Ovary (tissue), 7 donors: ENCODE measurements at regions not wholly inside any gene's neighbourhood (a gene's known extent, or its start where the extent isn't known, plus 50 kb on each side); places are given as distances from the start of the nearest gene placed in this dataset.

ENCODE experiments used
- DNase-seq, 5 donors: peaks; one replicate each; pipeline ENCODE4 v3.0.0-alpha.2; 2019 to 2020
- H3K27ac ChIP-seq, 2 donors: fragments of 200-600 bp; one replicate each; pipeline versions ENCODE4 v1.5.1 to v1.8.0; 2019 to 2022
- H3K27me3 ChIP-seq: fragments of 200-600 bp; one replicate; pipeline ENCODE4 v1.8.0; 2022
- H3K36me3 ChIP-seq: fragments of 200-600 bp; sonication (generic); one replicate; pipeline ENCODE4 v1.5.1; 2019
- H3K4me1 ChIP-seq: one replicate; pipeline ENCODE4 v1.8.1; 2013; ENCODE audit warnings: mild to moderate bottlenecking, moderate library complexity; ENCODE audit not compliant: insufficient read depth
- H3K4me3 ChIP-seq: fragments of 200-600 bp; sonication (generic); one replicate; pipeline ENCODE4 v1.5.1; 2017
- H3K9me3 ChIP-seq, 2 donors: fragments of 200-600 bp in 1 of 2; sonication (generic) in 1 of 2; one replicate each; pipeline versions ENCODE4 v1.5.1 to v1.8.1; 2013 to 2019; ENCODE audit warnings: mild to moderate bottlenecking in 1 of 2, moderate library complexity in 1 of 2
- CTCF ChIP-seq, 3 donors: fragments of 450-650 bp in 2 of 3; fragments of 200-600 bp in 1 of 3; IDR thresholded peaks; one replicate each; pipeline versions ENCODE4 v1.5.1 to v1.8.0; 2016 to 2022; ENCODE audit warnings: antibody characterized with exemption in 3 of 3, mild to moderate bottlenecking in 1 of 3
- EP300 ChIP-seq: sonication (generic); formaldehyde crosslinking; IDR thresholded peaks from one replicate; pipeline ENCODE4 v1.6.1; 2017; ENCODE audit warnings: antibody characterized with exemption
- POLR2A ChIP-seq: fragments of 450-650 bp; IDR thresholded peaks from one replicate; pipeline ENCODE4 v1.6.1; 2017; ENCODE audit warnings: antibody characterized with exemption, mild to moderate bottlenecking, moderate library complexity
- WGBS, 3 donors: extraction: QIAGEN DNeasy Blood & Tissue Kit in 1 of 3; methylation state at CpG; one replicate each; pipeline versions ENCODE4 v1.1.5 to v1.1.7; 2013 to 2017; 5-methylcytosine and 5-hydroxymethylcytosine counted together
- intact Hi-C, 4 donors: fragments of 100-400 bp; cut with DNase I; formaldehyde crosslinking; loops; one replicate each; pipeline versions ENCODE4 v1.11.0 to v1.15.1; 2022 to 2023
- donor health status: DM: no; HTN: no; CAD: no; lungs with moderate emphysema.
- donor health status: DM: no; HTN: no; CAD: no.
- donor health status: Bipolar disorder and iron deficiency.
- donor health status: DM: no; HTN: no; CAD: no.
- donor health status: DM: yes; HTN: yes; CAD: no.

DNA sequence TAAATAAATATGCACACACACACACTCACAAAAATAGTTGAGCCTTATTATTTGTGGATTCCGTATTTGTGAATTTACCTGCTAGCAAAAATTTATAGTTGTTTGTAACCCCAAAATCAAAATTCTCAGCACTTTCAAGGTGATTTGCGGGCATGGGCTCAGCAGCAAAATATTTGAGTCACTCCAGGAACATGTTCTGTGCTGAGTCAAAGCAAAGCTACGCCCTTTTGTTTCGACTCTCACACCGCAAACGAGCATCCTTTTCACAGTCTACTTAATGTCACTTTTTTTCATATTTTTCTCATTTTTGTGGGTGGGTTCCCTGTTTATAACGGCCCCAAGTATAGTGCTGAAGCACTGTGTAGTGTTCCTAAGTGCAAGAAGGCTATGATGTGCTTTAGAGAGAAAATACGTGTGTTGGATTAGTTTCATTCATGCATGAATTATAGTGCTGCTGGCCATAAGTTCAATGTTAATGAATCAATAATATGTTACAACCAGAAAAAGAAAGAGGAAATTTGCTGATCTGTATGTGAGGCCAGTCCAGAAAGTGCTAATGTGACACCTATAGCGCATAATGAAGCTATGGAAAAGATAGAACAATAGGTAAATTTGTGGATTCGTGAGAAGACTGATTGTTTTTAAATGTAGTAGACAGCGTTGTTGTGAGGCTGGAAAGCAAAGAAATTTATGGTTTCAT lies 723.2 kb upstream of the AGA start:
- H3K27me3 ChIP-seq: no peaks in the 10 kb centered on the region
- no peak overlapping the region for H3K27ac ChIP-seq
- H3K4me3 ChIP-seq: no peak overlapping the region
- no peak for DNase-seq
- intact Hi-C loops: no loop called here
- H3K9me3 ChIP-seq: no peaks in the 10 kb centered on the region
- WGBS, 3 donors: 43 to 48% (median 44%) methylated on average over 11 of the region's 11 CpGs
- TF ChIP-seq CTCF (IDR thresholded peaks at IDR 0.05): no peak
- TF ChIP-seq EP300: no peak
- no peak for TF ChIP-seq POLR2A
- no peaks in the 10 kb centered on the region for H3K36me3 ChIP-seq
- H3K4me1 ChIP-seq: no peaks in the 10 kb centered on the region

DNA sequence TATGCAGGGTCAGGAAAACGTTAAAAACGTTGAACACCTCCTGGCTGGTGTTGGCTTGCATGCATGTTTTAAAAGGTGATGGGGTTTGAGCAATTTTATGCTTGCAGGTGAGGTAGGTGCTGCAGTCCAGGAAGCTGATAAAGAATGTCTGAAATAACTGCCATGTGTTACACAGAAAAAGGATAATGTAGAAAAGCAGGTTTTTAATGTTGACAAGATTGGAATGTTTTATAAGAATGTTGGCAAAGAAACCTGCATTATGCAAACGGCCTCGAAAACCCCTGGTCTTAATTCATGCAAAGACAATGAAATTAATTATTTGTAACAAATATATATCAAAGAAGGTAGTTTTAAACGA lies 723.7 kb upstream of the AGA start:
- H3K27ac ChIP-seq: no peak overlapping the region
- no peaks in the 10 kb centered on the region for H3K36me3 ChIP-seq
- H3K4me3 ChIP-seq: no peak overlapping the region
- 24 to 33% (median 28%) methylated on average over 5 of the region's 5 CpGs for WGBS, 3 donors
- intact Hi-C loops: no loop called here
- H3K4me1 ChIP-seq: no peaks in the 10 kb centered on the region
- DNase-seq: no peak
- TF ChIP-seq POLR2A (no peak), CTCF (IDR thresholded peaks at IDR 0.05) (no peak)
- no peaks in the 10 kb centered on the region for H3K9me3 ChIP-seq
- no peaks in the 10 kb centered on the region for H3K27me3 ChIP-seq

- no peak overlapping the region for H3K27ac ChIP-seq
- TF ChIP-seq EP300: no peak
- H3K4me1 ChIP-seq: no peaks in the 10 kb centered on the region
- intact Hi-C loops: no loop called here
- H3K4me3 ChIP-seq: no peak overlapping the region
- 51 to 60% (median 59%) methylated on average over 6 of the region's 6 CpGs for WGBS, 3 donors
- H3K36me3 ChIP-seq: no peaks in the 10 kb centered on the region
- no peaks in the 10 kb centered on the region for H3K9me3 ChIP-seq
- no peak for DNase-seq
- no peaks in the 10 kb centered on the region for H3K27me3 ChIP-seq
Measured at GRCh38 chr4:178173771-178174170, 731.5 kb upstream of the AGA start.

DNA sequence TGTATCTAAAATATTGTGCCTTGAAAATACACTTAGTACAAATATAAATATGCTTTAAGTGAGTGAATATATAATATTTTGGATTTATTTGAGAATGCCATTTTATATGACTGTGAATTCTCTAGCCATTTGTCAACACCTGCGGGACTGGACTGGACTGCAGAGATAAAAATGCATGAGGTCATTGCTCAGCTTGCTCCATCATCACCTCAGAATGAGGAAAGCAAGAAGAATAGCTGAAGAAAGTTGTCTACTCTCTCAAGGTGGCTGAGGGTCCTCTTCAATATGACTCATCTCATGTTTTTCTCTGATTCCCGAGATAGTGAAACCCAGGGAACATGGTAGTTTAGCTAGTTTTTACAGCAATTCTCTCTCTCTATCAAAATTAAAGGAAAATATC lies 732.5 kb upstream of the AGA start:
- no peak for TF ChIP-seq POLR2A
- TF ChIP-seq EP300: no peak
- no peak for TF ChIP-seq CTCF (IDR thresholded peaks at IDR 0.05)
- 75 to 83% (median 77%) methylated on average over 2 of the region's 2 CpGs for WGBS, 3 donors
- H3K27me3 ChIP-seq: no peaks in the 10 kb centered on the region
- H3K4me3 ChIP-seq: no peak overlapping the region
- intact Hi-C loops: no loop called here
- no peaks in the 10 kb centered on the region for H3K36me3 ChIP-seq
- no peak for DNase-seq
- H3K4me1 ChIP-seq: no peaks in the 10 kb centered on the region
- H3K27ac ChIP-seq: no peak overlapping the region
- H3K9me3 ChIP-seq: no peaks in the 10 kb centered on the region

- Histone ChIP-seq H3K36me3 (no peaks in the 10 kb centered on the region), H3K27me3 (no peaks in the 10 kb centered on the region), H3K4me3 (no peak overlapping the region), H3K4me1 (no peaks in the 10 kb centered on the region), H3K9me3 (no peaks in the 10 kb centered on the region), H3K27ac (no peak overlapping the region)
- DNase-seq: no peak
- intact Hi-C loops: no loop called here
- TF ChIP-seq CTCF (IDR thresholded peaks at IDR 0.05): no peak
- TF ChIP-seq POLR2A: no peak
- no peak for TF ChIP-seq EP300
- 3 to 25% (median 8%) methylated on average over 3 of the region's 3 CpGs for WGBS, 3 donors
Measured at GRCh38 chr4:178185517-178185916, 743.3 kb upstream of the AGA start.
